ENCODE measurements at regions not wholly inside any gene's neighbourhood (a gene's known extent, or its start where the extent isn't known, plus 50 kb on each side); places are given as distances from the start of the nearest gene placed in this dataset.

GRCh38 chr1:184836141-184836540 lies 81.5 kb upstream of the EDEM3 start:
- TF ChIP-seq CTCF (IDR thresholded peaks at IDR 0.05) (no peak), POLR2A (IDR thresholded peaks at IDR 0.05) (no peak)

Measured in gastroesophageal sphincter (tissue), 3 donors.